Endothelial cell of umbilical vein (primary cell): ENCODE measurements at regions not wholly inside any gene's neighbourhood (a gene's known extent, or its start where the extent isn't known, plus 50 kb on each side); places are given as distances from the start of the nearest gene placed in this dataset.

Experiments used
- BruUV-seq: library from RNA; stranded (reverse); fragments of 400-500 nt; replicated peaks from 2 replicates; lab custom pipeline; 2021; lab: Mats Ljungman, UMichigan
- CTCF ChIA-PET: fragments of 300-600, 350-600 bp; sonication (Branson Sonifier 250); formaldehyde crosslinking; loops from one replicate; lab custom pipeline; 2021; ENCODE audit warnings: antibody characterized with exemption, inconsistent platforms; lab: Charles Lee
- POLR2A ChIA-PET: fragments of 300-600, 350-600 bp; sonication (Branson Sonifier 250); formaldehyde crosslinking; loops from one replicate; lab custom pipeline; 2021; ENCODE audit warnings: antibody characterized with exemption, inconsistent platforms; lab: Charles Lee
- DNase-seq: peaks from one replicate; pipeline ENCODE4 v3.0.0-alpha.2; 2011; ENCODE audit warnings: low read depth, low spot score
- FAIRE-seq: peaks from 2 replicates; lab custom pipeline; 2011; peaks lifted over from hg19 to GRCh38; lab: Jason Lieb, UNC
- H2AFZ ChIP-seq: 2 replicates; pipeline ENCODE4 v1.6.0; 2012; ENCODE audit warnings: low read depth, low read length, control low read depth, inconsistent platforms
- H3K27ac ChIP-seq: 2 replicates; pipeline ENCODE4 v1.5.1; 2011; ENCODE audit warnings: low read depth, mild to moderate bottlenecking, control low read depth, low read length, moderate library complexity; ENCODE audit not compliant: insufficient read depth
- H3K27me3 ChIP-seq, 2 experiments: 2 replicates each; pipeline versions ENCODE4 v1.6.0 to v1.6.1; 2011; ENCODE audit warnings: low read length in 2 of 2, mixed read lengths in 1 of 2; ENCODE audit not compliant: control insufficient read depth in 2 of 2, insufficient read depth in 2 of 2
- H3K36me3 ChIP-seq, 2 experiments: 2 replicates in 1 of 2; 3 replicates in 1 of 2; pipeline ENCODE4 v1.5.1; 2011; ENCODE audit warnings: low read length in 2 of 2, mild to moderate bottlenecking in 1 of 2, moderate library complexity in 1 of 2; ENCODE audit not compliant: control insufficient read depth in 2 of 2, insufficient read depth in 2 of 2; ENCODE audit errors: extremely low read depth in 1 of 2
- H3K4me1 ChIP-seq: 3 replicates; pipeline ENCODE4 v1.5.1; 2011; ENCODE audit warnings: mild to moderate bottlenecking, low read length; ENCODE audit not compliant: control insufficient read depth, insufficient read depth; ENCODE audit errors: extremely low read depth
- H3K4me2 ChIP-seq: 2 replicates; pipeline ENCODE4 v1.6.1; 2011; ENCODE audit warnings: low read length, control low read depth, mixed read lengths; ENCODE audit not compliant: insufficient read depth
- H3K4me3 ChIP-seq, 3 experiments: fragments of 200-600 bp in 1 of 3; sonication (generic), shearing (Covaris generic) in 1 of 3; replicated peaks in 1 of 3; 2 replicates each; pipeline ENCODE4 v1.5.1; 2011 to 2016; ENCODE audit warnings: control low read depth in 3 of 3, low read length in 3 of 3, mild to moderate bottlenecking in 2 of 3, inconsistent platforms in 1 of 3, low read depth in 1 of 3, moderate library complexity in 1 of 3; ENCODE audit not compliant: insufficient read depth in 1 of 3
- H3K79me2 ChIP-seq: 2 replicates; pipeline ENCODE4 v1.6.0; 2012; ENCODE audit warnings: low read length, inconsistent platforms; ENCODE audit not compliant: control insufficient read depth, insufficient read depth
- H3K9ac ChIP-seq: replicated peaks from 2 replicates; pipeline ENCODE3; 2011; ENCODE audit warnings: low read length, control low read depth; ENCODE audit not compliant: insufficient read depth; ENCODE audit errors: extremely low read depth
- H3K9me1 ChIP-seq: replicated peaks from 3 replicates; pipeline ENCODE4 v1.6.0; 2011; ENCODE audit warnings: mild to moderate bottlenecking, low read length; ENCODE audit not compliant: control insufficient read depth, insufficient read depth; ENCODE audit errors: extremely low read depth
- H3K9me3 ChIP-seq: replicated peaks from 2 replicates; pipeline ENCODE4 v1.5.1; 2012; ENCODE audit warnings: low read length, inconsistent platforms; ENCODE audit not compliant: control insufficient read depth, insufficient read depth
- H4K20me1 ChIP-seq: replicated peaks from 2 replicates; pipeline ENCODE3; 2011; ENCODE audit warnings: mild to moderate bottlenecking, low read length; ENCODE audit not compliant: control insufficient read depth, insufficient read depth; ENCODE audit errors: extremely low read depth
- CTCF ChIP-seq, 2 donors: IDR thresholded peaks; 1 replicate in 1 of 2; 2 replicates in 1 of 2; pipeline ENCODE4 v1.5.1; 2011; ENCODE audit warnings: low read length in 2 of 2, mild to moderate bottlenecking in 2 of 2, moderate library complexity in 2 of 2, control low read depth in 1 of 2, inconsistent platforms in 1 of 2, low read depth in 1 of 2; ENCODE audit not compliant: insufficient read depth in 1 of 2; ENCODE audit errors: extremely low read depth in 1 of 2
- EZH2 ChIP-seq: IDR thresholded peaks from 2 replicates; pipeline ENCODE4 v1.6.1; 2012; ENCODE audit warnings: borderline replicate concordance, low read depth, mild to moderate bottlenecking, moderate library complexity, low read length, inconsistent platforms; ENCODE audit not compliant: severe bottlenecking
- FOS ChIP-seq: IDR thresholded peaks from 2 replicates; pipeline ENCODE4 v1.6.1; 2011; ENCODE audit warnings: mild to moderate bottlenecking, low read length, moderate library complexity, borderline replicate concordance; ENCODE audit not compliant: insufficient read depth
- GATA2 ChIP-seq: IDR thresholded peaks from 2 replicates; pipeline ENCODE4 v1.7.0; 2011; ENCODE audit warnings: low read depth, mild to moderate bottlenecking, moderate library complexity, mixed read lengths, low read length; ENCODE audit not compliant: insufficient read length, insufficient read depth
- JUN ChIP-seq: IDR thresholded peaks from 2 replicates; pipeline ENCODE4 v1.6.1; 2011; ENCODE audit warnings: borderline replicate concordance, low read depth; ENCODE audit not compliant: insufficient read length, insufficient read depth
- MAX ChIP-seq: IDR thresholded peaks from 2 replicates; pipeline ENCODE4 v1.6.1; 2011; ENCODE audit not compliant: insufficient read depth, insufficient read length
- MYC ChIP-seq: IDR thresholded peaks from one replicate; pipeline ENCODE4 v1.6.1; 2011; ENCODE audit warnings: mild to moderate bottlenecking, low read depth, low read length
- POLR2A ChIP-seq: IDR thresholded peaks from 2 replicates; pipeline ENCODE4 v1.6.1; 2012; ENCODE audit warnings: low read depth, mild to moderate bottlenecking, control low read depth, low read length
- POLR2AphosphoS5 ChIP-seq: IDR thresholded peaks from 2 replicates; pipeline ENCODE4 v1.6.1; 2012; ENCODE audit warnings: low read depth, mild to moderate bottlenecking, control low read depth, low read length, moderate library complexity; ENCODE audit not compliant: insufficient read depth
- dilution Hi-C: fragments of 300-500 bp; cut with MboI; formaldehyde crosslinking; loops from one replicate; pipeline ENCODE4 v1.15.0; 2019; ENCODE audit warnings: low sequenced_read_pairs; ENCODE audit not compliant: extremely low pct_ligation_motif_present
- intact Hi-C: fragments of 100-400 bp; cut with micrococcal nuclease; formaldehyde crosslinking; loops from one replicate; pipeline ENCODE4 v1.10.0; 2022

GRCh38 chr10:53441843-53442242, 669.3 kb upstream of the MBL2 start:
- H3K27ac ChIP-seq = no peak overlapping the region
- TF ChIP-seq MYC = no peak
- no peak for TF ChIP-seq MAX
- TF ChIP-seq POLR2AphosphoS5 = no peak
- TF ChIP-seq CTCF (IDR thresholded peaks at IDR 0.05; ENCODE audit: extremely low read depth in 1 of 2, insufficient read depth in 1 of 2, low read depth in 1 of 2, low read length in 2 of 2) = no peak
- TF ChIP-seq GATA2 = no peak
- no peak for TF ChIP-seq JUN
- no peak for TF ChIP-seq POLR2A
- no peak for TF ChIP-seq FOS
- no peak for TF ChIP-seq EZH2
- no peak overlapping the region for H3K4me3 ChIP-seq
- DNase-seq (no peak), FAIRE-seq (no peak)
- no peaks in the 10 kb centered on the region for H3K36me3 ChIP-seq
- no peaks in the 10 kb centered on the region for H3K79me2 ChIP-seq
- BruUV-seq = no TSS peak
- H3K9ac ChIP-seq = no peak overlapping the region
- H2AFZ ChIP-seq = no peak overlapping the region
- dilution Hi-C loops (no loop called here), intact Hi-C loops (no loop called here)
- no peaks in the 10 kb centered on the region for H3K4me1 ChIP-seq
- ChIA-PET CTCF (interaction anchor here (1.6 to 2.2 kb wide), 2 partner anchors 10 to 11 kb away, joined by 4 to 6 read pairs; no protein-coding TSS in a partner anchor), POLR2A (no interaction called here)
- no peaks in the 10 kb centered on the region for H3K9me3 ChIP-seq
- H3K4me2 ChIP-seq = no peak overlapping the region
- no peaks in the 10 kb centered on the region for H3K9me1 ChIP-seq
- H4K20me1 ChIP-seq = no peaks in the 10 kb centered on the region
- no peaks in the 10 kb centered on the region for H3K27me3 ChIP-seq
